IPS DF 19.7 (cell line): ENCODE measurements at regions not wholly inside any gene's neighbourhood (a gene's known extent, or its start where the extent isn't known, plus 50 kb on each side); places are given as distances from the start of the nearest gene placed in this dataset.

Experiments
- DNase-seq: peaks from one replicate; pipeline ENCODE4 v3.0.0-alpha.2; 2013; ENCODE audit warnings: low read depth, low spot score

DNA sequence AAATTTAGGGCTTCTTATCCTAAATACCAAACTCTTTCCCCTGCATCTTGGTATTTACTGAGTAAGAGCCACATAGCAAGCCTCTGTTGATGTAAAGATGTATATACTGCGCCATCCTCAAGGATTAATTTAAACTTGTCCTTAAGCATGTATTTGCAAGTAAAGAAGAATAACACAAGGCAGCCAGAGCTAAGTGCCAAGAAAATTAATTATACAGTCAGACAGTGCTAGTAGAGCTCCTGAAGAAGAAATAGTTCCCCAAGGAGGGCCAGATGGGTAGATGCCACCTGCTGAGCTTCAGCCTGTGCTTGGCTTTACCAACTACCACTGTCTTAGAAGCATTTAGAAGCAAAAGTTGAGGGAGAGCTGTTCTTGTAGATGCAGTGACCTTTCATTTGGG, 470.0 kb downstream of the BUD13 start:
- DNase-seq = no peak

DNA sequence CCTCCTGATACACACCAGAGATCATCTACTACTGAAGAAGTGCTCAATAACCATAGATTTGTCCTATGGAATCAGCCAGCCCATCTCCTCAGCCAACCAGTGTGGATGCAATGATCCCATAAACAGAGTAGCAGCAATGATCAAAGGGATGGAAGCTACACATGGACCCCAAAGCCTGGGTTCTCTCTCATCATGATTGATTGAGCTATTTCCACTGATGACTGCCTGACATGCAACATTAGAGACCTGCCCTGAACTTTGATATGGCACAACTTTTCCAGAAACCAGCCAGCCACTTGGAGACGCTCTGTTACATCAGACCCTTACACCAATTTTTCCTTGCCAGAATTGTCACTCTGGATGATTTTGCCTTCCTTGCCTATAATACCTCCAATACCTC, 471.6 kb downstream of the BUD13 start:
- no peak for DNase-seq

DNA sequence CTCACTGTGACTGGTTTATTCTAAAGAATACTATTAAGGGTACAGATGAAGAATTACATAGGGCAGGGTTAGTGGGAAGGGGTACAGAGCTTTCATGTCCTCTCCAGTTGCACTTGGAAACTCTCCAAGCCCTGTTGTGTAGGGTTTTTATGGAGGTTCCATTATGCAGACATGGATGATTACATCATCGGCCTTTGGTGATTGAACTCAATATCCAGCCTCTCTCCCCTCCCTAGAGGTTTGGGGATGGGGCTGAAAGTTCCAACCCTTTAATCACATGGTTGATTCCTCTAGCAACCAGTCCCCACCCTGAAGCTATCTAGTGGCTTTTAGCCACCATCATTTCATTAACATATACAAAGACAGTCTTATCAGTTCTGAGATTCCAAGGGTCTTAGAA, 472.6 kb downstream of the BUD13 start:
- no peak for DNase-seq

DNA sequence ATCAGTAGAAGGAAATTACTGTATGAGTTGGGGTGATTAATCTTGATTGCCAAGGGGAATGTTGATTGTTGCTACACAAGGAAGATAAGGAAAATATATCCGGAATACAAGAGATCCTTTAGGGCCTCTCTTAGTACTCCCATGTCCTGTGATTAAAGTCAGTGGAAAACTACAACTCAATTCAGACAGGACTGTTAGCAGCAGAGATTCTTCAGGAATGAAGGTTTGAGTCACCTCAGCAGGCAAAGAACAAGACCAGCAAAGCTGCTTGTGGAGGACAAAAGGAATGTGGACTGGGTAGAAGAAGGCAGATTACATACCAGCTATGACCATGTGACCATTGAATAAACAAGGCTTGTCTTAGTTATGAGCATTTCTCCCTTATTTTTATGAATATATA, 478.2 kb downstream of the BUD13 start:
- DNase-seq = no peak

DNA sequence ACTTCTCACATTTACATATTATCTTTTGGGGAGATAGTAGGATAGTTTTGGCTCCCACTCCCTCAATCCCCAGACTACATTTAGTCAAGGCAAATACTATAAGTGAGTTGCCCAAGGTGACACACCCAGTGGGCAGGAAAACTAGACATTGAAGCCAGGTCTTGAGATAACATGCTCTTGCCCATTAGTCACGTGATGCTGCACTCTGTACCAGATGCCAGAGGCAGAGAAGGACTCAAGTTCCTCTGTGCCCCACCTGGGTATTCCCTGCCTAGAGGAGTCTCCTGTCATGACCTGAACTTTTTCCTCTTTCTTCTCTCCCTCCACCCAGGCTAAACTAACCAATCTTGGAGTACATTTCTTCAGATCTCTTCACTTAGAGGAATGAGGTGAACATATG, 484.9 kb downstream of the BUD13 start:
- no peak for DNase-seq

DNA sequence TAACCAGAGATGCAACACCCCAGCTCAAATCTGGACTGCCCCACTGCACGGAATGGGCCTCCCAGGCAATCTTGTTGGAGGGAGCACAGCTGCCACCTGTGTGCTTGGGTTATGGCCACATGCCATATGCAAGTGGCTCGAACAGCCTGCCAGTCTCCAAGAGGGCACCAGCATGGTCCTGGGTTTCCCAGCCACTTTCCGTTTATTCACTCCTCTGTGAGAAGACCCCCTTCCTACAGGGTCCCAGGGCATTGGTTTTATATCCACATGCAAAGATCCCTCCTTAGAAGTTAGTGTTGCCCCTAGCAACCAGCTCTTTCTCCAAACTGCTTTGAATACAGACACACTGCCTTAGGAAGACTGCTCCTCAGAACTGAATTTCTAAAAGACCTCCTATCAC, 487.8 kb downstream of the BUD13 start:
- no peak for DNase-seq

DNA sequence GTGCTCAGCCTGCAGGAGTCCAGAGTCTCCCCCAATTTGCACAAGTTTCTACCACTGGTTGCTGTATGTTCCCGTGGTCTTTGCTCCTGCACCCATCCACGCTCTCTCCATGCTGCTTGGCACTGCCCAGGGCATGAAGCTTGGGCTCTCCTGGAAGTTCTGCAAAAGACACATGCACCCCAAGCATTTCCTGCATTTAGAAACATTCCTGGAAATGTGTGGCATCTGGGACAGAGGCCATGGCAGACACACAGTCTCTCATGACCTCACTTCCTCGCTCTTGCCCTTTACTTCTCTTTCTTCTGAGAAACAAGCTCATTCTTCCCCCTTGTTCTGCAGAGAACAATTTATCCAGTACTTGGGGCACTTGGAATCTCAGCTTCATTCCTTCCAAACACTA, 489.5 kb downstream of the BUD13 start:
- no peak for DNase-seq

DNA sequence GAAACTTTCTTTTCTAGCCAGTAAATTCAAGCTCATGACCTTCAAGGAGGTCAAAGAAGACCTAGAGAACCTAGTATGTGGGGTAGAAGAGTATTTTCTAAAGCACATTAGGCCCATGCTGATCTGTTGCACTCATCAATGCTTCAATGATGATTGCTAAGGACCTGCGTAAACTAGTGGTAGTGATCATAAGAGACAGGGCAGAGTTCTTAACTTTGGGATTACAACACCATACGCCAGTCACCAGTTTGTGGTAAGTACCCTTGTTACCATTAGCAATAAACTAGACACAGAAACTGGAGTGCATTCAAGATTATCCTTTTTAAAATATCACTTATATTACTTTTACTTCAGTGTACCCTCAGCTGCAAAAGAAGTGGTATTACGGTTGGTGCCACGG, 490.3 kb downstream of the BUD13 start:
- no peak for DNase-seq

DNA sequence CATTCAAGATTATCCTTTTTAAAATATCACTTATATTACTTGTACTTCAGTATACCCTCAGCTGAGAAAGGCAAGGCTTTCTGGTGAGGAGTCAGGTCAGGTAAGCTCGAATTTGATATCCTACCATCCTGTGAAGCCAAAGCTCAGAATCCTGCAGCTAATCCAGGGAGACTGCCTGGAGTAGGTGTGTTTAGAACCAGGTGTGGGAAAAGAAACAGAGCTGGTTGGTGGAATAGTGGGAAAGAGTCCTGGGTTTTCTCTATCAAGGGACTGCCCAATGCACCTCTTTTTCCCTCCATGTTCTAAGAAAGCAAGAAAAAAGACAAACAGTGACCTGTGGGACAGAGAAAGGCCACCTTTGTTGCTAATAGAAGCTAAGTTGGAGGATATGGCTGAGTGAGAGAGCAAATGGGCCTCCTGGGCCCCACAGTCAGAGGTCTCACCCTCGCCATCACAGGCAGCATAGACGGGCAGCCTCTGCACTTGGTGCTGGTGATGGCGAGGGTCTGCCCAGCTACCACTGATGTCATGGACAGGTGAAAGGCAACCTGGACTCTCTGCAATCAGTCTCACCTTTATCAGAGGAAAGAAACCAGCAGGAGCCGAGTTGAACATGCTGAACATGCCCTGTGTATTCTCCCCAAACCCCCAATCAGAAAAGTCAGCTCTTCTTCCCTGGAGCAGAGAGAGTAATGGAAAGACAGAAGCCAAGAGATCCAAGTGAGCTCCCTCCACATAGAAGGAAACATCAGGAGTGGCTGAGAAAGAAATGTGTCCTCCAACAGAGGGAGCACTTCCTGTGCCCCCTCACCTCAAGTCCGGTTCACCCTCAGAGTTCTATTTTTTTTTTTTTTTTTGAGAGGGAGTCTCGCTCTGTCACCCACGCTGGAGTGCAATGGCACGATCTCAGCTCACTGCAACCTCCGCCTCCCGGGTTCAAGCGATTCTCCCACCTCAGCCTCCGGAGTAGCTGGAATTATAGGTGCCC, 491.3 kb downstream of the BUD13 start:
- DNase-seq = no peak

DNA sequence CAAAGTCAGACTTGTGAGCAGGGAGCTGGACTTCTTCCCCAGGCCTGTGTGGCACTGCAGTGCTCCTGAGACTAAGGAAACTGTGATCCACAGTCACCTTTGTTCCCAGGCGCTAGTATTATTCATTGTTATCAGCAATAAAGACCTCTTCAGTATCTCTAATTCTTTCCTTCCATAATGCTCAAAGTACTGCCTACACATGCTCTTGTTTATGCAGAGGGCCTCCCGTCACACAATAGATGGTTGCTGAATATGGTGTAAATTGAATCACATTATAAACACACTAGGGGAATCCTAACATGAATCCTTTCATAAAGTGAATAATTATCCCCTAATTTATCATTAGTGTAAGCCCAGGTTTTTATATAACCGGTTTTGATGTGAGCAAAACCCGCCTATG, 493.3 kb downstream of the BUD13 start:
- DNase-seq = no peak

DNA sequence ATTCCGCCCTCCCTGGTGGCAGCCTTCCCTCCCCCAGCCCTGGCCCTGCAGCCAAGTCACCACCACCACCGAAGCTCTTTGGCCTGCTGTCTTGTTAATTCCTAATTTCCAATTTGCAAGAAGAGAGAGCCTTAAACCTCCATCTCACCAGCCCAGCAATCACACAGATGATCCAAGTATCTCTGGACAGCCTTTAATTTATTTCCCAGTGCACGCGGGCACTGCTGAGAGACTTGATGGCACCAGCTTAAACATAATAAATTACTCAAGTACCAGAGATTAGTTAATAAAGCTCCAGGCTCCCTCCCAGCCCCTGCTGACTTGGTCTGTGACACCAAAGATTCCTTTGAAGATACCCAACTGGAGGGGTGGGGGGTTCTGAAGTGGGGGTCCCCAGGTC, 494.7 kb downstream of the BUD13 start:
- no peak for DNase-seq

DNA sequence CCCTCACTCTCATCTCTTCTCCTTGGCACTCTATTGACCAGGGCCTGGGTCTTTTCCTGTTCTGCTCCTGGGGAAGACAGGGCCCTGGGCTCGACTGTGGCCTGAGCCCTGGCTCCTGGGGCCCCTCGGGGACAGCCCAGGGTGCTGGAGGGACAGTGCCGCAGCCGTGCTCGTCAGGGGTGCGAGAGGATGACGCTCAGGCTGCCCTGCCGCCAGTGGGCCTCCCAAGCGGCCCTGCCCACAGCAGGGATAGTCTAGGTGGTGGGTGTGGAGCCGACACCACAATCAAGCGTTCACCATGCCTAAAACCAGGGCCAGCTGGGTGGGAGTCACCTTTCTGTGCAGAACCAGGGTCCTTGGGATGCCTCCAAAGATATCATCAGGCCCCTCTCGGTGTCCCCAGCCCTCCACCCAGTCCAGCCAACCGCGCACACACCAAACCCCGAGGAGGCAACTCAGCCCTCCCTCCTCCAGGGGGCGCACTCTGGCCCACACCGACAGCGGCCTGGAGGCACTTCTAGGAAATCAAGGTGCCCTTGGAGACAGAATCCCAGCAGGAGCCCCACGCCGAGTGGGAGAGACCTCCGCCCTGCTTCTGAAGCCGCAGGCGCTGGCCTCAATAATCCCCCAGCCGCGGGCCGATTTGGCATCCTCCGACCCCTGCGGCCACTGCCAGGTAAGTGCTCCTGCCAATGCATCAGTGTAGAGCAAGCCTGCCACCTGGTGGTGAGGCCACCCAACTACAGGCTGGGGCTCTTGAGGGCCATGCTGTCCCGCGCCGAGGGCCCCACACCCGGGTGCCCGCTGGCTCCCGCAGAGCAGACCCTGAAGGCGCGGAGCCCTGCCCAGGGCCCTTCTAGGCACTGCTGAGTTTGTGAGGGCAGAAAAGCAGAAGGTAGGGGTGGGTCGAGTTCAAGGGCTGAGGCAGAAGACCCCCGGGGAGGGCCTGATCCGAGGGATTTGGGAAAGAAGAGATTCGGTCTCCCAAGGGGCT, 496.4 kb downstream of the BUD13 start:
- no peak for DNase-seq

DNA sequence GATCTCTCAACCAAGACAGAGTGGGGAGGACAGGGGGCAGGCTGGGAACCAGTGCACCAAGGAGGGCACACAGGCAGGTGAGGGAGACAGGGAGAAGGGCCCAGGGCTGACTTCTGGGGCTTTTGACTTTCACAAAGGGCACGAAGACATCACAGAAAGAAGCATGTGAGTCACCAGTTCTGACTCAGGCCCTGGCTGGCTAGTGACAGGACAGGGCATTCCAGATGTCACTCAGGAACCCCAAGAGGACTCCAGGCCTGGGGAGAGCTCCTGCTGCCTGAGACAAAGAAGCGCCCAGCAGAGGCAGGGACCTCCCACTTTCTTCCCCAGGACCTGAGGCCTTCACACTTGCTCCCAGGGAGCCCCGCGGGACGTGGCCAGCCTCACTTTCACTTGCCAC, 497.2 kb downstream of the BUD13 start:
- no peak for DNase-seq

DNA sequence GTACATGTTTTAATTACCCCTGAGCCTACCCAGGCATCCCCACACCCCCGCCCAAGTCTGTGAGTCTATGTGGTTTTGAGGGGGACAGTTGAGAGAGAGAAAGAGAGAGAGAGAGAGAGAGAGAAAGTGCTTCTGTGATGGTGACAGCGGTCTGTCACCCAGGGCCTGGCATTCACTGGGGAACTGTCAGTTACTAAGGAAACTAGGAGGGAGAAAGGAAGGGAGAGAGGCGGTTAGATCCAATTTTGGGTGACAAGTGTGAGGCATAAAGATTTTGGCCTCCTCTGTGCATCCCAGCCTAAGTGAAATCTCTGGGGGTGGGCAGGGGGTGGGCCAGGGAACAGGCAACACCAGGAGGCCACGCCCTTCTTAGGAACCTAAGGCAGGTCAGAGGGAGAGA, 498.3 kb downstream of the BUD13 start:
- DNase-seq = no peak

DNA sequence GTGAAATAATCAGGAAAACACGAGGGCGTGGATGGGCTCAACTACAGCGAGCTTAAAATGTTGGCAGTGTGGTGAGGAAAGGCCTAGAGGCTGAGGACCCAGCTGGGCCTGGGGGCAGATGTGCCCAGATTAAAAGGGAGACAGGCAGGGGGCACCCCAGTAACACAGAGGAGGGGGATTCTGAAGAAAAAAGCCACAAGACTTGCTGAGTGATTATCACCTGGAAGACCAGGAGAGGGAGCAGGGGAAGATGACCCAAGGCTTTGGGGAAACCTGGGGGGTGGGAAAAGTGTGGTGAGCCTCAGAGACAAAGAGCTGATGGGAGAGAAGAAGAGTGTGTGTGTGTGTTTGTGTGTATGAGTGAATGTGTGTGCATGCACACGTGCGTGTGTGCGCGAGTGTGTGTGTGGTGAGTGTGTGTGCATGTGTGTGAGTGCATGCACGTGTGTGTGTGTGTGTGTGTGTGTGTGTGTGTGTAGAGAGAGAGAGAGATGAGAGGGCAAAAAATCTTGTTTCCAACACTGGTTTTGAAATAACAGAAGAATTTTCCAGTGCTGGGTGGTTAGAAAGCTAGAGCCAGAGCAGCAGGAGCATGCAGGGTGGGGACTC, 500.5 kb downstream of the BUD13 start:
- DNase-seq = no peak

DNA sequence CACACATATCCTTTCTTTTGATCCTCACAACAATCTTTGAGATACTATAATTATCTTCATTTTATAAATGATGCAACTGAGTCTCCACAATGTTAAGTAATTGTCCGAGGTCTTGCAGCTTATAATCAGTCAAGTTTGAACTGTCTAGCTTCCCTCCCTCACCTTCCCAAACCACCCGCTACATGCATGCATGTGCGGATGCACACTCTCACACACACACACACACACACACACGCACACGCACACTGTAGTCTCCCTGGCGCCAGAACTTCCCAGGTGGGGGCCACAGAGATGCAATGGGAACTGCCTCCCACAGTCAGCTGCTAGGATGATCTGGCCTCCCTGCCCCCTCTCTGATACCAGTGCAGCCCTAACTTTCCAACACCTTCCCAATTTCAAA, 501.3 kb downstream of the BUD13 start:
- no peak for DNase-seq

DNA sequence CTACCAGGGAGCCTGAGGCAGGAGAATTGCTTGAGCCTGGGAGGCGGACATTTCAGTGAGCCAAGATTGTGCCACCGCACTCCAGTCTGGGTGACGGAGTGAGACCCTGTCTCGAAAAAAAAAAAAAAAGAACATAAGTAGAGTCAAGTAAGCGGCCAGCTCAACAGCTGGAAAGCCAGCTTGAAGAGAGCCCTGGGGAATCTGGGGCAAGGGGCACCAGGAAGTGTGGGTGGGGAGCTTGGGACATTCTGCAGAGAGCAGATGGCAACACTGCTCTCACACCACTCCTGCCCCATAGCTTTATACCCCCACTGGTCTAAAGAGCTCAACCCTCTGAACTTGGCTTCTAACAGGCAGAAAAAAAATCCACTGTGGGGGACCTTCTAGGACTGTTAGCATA, 505.6 kb downstream of the BUD13 start:
- DNase-seq = no peak

DNA sequence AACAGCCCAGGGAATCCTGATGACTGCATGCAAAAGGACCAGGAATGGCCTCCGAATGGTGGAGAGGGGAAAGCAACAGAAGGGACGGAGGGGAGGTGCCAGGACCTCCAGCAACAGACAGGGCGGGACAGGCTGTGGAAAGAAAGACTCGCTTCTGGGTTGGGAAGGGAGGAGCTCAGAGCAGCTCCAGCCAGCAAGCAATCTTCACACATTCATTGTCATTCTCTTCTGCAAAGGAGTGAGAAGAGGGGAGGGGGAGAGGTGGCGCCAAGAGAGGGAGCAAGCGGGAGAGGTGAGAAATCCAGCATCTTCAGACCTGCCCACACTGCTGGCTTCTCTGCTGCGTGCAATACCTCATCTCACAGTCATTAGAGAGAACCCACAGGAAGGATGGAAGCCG, 509.0 kb downstream of the BUD13 start:
- DNase-seq = no peak

DNA sequence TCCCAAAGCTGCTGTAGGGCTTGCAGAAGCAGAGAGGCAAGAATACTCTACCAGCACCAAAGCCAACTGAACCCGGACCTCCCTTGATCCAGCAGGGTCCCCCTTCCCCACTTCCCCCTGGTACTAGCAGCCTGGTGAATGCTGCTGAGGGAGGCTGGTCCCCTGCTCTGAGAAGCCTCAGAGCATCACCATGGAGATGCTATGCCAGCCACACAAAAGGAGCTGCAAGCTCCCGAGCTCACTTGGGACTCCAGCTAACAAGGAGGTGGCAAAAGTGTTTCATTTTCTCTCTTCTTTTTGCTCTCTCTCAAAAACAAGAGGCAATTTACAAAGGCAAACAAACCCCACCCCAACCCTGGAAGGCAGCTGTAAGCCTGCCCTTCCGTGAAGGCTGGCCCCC, 509.8 kb downstream of the BUD13 start:
- no peak for DNase-seq

DNA sequence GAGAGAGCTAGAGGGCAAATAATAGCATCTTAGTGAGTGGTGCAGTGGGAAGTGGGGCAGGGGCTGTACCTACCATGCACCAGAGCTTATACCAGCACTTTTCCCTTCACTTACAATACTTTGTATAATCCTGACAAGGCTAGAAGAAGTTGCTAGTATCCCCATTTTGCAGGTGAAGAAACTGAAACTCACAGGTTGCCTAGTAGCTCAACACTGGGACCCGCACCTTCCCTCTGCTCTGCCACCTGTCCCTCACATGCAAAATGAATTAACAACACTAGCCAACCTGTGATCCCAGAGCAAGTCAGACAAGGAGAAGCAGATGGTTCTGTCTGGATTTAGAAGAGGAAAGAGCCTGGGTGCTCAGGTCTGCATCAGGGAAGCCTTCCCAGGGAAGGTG, 510.4 kb downstream of the BUD13 start:
- no peak for DNase-seq

DNA sequence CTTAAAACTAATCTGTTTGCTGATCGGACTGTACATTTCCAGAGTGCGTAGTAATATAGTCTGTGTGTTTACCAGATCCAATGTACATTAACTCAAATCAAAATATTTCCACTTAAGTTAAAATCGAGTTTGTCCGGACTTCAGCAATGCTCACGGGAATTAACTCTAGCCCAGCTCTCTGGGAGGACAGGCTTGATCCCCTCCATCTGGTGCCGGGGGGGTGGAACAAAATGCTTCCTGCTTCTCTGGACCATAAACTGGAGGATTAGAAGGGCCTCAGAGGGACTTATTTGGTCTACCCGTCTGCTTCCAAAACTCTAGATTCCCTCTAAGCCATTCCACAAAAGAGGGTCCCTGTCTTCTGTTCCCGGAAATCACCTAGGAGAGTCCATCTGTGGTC, 511.2 kb downstream of the BUD13 start:
- no peak for DNase-seq

DNA sequence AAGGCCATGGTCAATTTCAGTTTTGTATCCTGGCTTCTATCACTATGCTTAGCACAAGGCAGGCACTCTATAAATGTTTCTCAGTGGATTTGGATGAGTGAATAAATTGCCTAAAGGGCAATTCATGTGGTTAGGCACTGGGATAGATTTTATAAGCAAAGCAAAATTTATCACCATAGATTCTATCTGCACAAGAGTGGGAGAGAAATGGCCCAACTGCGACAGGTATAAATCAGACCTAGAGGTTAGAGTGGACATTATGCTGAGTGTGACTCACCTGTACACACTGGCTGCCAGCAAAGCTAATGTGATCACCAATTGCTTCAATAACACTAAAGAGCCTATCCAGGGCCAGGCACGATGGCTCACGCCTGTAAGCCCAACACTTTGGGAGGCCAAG, 514.0 kb downstream of the BUD13 start:
- DNase-seq = no peak
